HG03460 (cell line): ENCODE measurements at regions not wholly inside any gene's neighbourhood (a gene's known extent, or its start where the extent isn't known, plus 50 kb on each side); places are given as distances from the start of the nearest gene placed in this dataset.

ENCODE experiments used
- ATAC-seq: cut with Tn5 transposase; IDR thresholded peaks from one replicate; pipeline ENCODE4 v1.9.1; 2021; ENCODE audit not compliant: unreplicated experiment

DNA sequence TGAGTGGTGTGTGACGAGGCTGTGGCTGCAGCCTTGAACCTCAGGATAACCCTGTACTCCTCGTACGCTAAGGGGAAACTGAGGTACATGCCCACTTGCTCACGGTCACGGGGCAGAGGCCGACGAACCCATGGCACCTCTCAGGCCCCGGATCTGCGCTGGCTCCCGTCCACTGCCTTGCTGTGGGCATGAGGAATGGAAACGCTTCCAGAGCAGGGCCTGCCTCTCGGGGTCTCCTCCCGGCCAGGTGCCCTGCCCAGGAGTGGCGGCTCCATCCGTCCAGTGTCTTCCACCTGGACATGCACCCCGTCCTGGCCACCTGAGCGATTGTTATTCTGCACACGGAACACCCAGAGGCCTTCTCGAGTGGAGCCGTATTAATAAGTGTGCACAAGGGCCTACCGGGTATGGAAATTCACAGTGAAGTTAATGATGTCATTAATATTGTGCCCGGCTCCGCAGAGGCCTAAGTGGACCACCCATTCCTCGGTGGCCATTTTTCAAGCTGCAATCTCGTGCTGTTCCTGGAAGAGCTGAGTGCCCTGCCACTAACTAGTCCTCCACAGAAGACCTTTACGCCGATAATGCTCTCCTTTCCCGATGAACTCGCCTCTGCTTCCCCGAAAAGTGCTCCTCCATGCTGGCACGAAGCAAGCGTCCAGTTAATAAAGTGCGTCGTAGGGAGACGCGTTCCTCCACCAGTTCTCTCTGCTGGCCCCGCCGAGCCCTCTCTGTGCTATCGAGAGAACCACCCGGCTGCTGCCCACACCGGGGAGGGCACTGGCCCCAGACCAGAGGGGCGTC lies 927.9 kb downstream of the BRD1 start:
- ATAC-seq, result no peak

DNA sequence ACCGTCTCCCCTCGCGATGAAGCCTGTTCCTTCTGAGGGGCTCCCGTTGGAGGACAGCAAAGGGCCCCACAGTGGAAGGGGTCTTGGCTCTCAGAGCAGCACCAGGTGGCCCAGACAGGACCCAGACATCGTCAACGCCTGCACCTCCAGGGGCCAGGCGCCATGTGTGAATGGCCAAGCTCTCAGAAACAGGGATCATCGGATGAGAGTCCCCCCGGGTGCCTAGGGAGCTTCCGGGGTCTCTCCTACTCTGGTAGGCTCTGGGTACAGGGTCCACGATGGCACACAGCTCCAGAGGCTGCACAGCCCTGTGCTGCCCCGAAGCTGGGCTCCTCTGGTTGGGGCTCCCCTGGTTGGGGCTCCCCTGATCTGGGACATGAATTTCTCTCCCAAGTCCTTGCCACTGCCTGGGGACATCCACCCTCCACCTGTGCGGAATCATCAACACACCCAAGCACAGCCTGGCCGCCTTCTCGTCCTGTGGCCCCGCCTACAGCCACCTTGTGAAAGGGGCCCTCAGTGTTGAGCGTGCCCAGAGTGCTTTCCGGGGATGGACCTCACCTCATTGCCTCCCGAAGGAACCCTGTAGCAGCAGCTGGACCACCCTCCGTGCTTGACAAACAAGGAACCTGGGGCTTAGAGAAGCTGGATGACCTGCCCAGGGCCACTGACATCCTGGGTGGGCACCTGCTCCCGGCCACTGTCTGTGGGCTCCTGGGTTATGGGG lies 929.0 kb downstream of the BRD1 start:
- no peak for ATAC-seq

DNA sequence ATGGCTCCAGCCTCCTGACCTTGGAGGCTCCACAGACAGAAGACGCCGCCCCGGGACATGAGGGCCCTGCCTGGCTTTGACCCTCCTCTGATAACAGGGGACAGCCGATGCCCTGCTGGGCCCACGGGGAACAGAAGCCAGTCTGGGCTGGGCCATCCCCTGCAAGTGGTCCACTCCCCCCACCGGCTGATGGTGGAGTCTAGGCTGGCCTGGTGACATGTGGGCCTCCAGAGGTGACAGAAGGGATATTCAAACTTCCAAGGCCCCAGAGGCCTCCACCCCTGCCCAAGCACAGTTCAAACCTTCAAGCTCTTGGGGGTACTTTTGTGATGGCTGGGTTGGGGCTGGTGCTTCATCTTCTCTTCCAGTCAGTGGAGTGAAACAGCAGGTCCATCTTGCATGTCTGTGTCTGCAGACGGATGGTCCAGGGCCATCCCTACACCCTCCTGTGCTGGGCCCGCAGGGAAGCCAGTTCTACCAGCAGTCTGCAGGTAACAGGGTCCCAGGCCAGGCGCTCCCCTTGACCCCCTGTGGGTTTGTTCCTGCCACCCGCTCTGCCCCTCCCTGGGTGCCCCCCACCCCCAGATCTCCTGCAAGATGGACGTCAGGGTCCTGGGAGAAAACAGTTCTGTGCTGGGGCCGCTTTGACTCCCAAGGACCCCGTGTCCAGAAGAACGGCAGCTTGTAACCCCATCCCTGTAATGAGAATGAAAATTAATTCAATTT lies 929.9 kb downstream of the BRD1 start:
- ATAC-seq, result no peak

DNA sequence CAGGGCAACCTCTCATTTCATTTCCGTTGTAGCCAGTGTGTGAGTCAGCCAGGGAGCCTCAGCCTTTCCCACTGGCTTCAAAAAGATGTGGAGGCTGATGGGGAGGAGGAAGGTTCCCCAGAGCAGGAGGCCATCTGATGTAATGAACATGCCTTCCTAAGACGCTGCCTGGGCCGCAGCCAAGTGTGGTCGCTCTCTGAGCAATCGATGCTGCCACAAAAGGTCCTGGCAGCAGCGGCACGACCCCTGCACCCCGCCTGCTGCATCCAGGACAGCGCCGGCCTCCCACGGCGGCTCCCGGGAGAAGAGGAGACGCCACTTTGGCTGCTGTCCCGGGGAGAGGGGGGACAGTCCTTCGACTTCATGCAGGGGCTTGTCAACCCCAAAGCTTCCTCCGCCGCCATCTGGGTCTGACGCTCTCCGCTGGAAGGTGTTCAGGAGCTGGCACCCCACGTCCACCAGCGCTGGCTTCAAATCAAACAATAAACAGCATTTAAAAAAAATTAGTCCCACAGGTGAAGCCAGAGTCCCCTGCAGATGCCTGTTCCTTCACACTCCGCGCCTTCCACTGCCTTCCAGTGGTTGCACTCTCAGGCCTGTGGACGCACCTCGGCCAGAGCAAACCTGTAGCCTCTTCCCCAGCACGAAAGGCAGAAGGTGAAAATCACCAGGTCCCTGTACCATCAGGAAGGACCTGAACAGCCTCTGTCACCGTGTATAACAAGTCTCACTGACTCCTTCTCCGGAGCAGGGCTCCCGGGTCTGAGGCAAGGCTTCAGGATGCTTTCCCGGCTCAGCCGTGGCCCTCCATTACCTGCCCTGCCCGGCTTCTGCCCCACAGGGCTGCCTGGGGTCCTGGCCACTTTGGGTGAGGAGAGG lies 930.7 kb downstream of the BRD1 start:
- no peak for ATAC-seq

DNA sequence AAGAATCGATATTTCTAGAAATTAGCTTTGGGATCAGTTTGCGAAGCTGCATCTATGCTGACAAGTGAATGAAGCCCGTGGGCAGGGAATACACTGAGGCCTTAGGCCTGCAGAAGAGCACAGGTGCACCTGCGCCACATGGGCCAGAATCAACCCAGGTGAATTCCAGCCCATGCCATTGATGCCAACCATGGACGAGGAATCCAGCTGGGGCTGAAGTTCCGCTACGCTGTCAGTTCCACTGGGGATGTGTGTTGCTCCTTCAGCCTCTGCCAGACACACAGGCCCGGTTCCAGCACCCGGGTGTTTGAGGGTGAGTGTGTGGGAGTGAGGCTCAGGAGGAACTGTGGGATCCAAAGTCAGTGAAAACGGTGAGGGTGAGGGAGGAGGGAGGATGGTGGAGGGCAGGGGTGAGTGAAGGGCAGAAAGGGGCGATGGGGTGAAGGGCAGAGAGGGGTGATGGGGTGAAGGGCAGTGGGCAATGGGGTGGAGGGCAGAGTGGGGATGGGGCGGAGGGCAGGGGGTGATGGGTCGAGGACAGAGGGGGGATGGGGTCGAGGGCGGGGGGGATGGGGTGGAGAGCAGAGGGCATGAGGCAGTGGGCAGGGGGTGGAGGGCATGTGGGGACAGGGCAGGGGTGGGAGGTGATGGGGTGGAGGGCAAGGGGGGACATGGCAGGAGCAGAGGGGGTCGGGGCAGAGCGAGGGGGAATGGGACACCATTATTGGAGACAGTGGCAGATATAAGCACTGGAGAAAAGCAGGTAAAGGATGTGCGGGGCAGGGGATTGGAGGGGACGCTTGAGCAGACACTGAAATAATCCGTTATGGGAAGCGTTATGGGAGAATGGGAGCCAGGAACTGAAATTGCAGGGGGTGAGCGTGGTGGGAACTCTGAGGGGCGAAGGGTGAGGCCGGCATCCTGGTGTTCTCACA lies 931.6 kb downstream of the BRD1 start:
- no peak for ATAC-seq

DNA sequence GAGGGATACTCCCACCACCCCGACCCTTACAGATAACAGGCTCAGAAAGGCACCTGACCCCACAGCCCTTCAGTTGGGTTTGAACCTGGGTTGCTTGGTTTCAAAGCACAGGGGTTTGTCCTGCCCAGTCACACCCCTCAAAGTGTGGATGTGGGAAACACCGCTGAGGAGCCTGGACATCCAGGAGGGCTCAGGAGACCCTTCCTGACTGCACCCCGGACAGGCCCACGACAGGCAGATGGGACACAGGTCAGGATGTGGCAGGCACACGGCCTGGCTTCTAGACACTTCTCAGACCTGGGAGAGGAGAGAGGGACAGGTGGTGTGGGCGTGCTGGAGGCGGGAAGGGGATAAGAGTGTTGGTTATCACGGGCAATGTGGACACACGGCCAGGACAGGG lies 932.3 kb downstream of the BRD1 start:
- ATAC-seq, result no peak

DNA sequence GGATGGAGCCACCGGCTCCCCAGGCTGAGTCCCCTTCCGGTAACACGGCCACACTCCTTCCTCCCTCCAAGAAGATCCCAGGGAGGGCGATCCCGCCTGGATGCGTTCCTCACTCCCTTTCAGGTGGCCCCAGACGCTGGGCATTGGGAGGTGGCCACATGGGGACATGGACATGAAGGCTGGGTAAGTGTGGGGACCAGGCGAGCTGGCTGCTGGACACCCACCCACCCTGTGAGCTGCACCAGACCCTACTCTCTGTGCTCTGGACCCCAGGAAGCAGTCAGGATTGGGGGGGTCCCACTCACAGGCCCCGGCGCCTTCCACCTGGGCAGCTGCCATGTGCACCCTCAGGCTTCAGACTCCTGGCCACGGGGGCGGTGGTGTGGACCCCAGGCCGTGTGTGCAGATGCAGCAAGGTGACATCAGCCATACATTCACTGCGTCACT lies 932.8 kb downstream of the BRD1 start:
- no peak for ATAC-seq

DNA sequence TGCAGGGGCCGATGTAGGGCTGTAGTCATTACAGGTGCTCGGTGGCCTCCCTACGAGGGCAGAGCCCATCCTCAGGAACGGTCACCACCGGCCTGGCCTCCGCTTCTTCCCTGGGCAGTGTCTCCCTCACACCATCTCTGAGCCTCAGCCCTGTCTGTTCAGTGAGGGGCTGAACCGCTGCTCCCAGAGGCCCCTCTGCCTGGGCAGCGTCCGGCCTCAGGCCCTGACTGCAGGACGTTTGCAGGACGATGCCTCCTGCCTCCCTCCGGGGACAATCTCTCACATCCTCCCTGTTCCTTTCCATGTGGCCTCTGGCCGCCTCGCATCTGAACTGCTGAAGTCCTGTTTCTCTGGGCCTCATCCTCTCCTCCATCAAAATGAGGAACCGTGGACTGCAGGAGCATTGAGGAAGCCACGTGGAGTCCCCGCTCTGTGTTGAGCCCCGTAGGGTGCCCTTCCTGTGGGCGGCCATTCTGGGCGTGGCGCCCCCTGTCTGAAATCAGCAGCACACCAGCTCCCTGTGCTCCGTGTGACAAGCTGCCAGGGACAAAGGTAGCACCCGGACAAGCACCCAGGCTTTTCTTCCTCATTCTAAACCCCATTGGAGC lies 933.5 kb downstream of the BRD1 start:
- ATAC-seq, result no peak

DNA sequence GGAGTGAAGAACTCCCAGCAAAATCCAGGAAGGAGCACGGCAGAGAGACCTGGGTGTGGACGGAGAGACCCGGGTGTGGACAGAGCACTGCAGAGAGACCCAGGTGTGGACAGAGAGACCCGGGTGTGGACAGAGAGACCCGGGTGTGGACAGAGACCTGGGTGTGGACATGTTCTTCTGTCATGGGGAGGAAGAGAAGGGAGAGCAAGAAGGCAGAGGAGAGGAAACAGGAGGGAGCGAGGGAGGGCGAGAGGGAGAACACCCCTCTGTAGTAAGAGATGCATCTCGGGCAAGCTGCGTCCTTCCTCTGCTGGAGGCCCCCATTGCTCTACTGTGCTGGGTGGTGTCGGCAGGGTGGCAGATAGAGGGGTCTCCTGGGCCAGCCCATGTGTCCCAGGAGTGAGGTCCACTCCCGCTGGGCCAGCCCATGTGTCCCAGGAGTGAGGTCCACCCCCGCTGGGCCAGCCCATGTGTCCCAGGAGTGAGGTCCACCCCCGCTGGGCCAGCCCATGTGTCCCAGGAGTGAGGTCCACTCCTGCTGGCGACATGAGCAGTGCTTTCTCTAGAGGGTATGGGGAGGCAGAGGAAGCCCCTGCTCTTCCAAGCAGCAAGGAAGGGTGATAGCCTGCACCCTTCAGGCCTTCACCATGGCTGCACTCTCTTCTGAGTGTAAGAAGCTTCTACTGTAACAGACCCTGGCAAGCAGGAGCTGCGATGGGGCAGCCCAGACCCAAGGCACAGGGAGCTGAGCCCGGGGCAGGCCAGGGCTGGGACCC lies 934.2 kb downstream of the BRD1 start:
- ATAC-seq, result no peak

DNA sequence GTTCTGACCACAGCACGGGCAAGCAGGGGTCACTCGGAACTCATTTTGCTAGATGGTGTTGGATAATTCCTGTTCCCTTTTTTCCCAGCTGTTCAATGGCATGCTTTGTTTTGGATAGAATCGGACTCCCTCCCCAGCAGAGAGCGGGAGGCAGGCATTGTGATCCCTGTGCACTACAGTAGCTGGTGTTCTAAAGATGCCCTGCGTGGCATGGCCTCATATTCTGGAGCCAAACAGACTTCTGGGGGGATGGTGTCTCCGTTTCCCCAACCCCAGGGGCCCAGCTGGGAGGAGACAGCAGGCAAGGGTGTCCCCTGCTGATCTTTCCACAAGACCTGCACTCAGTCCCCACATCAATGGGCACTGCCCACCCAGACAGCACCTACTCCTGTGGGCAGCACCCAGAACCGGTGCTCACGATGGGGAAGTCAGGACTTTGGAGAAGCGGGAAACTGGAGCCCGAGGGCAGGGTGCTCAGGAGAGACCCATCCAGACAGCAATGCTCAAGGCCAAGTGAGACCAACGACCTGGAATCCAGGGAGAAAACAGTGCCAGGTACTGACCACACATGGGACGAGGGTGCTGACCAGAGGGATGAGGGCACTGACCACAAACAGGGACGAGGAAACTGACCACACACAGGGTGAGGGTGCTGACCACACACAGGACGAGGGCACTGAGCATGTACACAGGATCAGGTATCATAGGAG lies 934.9 kb downstream of the BRD1 start:
- no peak for ATAC-seq

DNA sequence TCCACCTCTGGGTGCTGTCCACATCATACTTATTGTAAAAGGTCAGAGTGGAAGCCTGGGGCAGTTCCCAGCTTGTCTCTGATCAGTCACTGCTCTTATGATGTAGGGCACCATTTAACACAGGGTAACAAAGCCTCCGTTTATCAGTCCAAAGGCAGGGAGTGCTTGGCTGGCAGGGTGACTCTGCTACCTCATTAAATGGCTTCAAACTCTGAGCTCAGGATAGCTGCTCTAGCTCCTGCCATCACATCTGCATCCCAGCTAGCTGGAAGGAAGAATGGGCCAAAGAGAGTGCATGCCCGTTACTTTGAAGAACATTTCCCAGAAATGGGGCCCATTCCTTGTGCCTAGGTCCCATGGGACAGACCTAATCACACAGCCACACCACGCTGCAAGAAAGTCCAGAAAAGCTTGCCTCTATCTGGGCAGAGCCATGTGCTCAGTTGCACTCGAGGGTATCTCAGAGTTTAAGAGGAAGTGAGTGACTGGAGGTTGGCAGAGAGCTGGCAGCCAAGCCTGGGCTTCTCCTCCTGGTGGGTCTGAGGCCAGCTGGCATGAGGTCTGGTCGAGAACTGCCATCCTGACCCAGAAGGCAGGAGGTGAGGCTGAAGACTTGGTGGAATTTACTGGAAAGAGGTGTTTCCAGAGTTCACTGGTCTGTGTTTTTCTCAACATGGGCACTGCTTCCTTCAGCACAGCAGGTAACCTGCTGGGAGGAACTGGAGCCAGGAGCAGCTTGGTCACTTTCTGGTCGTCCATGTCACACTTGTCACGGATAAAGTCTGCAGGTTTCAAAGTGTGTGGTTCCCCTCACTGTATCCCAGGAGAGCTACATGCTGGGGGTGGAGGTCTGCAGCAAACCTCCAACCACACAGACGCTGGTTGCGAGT lies 935.7 kb downstream of the BRD1 start:
- ATAC-seq, result no peak

DNA sequence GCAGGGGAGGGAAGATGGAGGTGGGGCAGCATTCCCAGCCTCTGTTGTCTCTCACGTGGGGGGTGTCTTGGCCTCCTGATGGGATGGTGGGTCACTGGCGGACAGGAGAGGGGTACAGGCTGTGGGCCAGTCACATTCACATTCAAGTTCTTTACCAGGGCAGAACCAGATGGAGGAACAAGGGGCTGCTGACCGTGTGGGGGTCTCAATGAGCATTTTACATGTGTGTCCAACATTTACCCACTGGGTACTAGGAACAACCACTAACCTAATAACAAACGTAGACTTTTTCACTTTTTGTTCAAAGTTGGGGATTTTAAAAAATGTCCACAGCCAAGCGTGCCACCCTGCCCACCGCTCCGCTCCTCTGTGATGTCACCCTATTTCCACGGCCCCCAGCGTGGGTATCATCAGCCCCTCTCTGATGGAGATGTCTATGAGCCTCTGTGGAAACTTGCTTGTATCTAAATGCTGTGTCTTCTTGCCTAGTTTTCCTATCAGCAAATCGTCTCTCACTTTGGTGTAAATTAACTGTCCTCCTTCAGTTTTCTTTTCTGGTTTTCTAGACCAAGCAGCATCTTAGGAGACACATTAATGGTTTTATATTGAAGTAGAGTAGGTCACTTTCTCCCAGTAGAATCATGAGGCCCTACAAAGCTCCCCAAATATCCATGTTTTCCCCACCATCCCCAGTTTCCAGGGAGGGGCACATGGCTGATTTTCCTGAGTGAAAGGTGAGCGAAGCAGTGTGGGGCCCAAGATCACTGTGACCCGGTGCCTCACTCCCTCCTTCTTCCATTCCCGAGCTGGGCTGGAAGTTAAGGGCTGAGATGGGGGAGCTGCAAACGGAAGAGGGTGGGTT lies 936.7 kb downstream of the BRD1 start:
- no peak for ATAC-seq

DNA sequence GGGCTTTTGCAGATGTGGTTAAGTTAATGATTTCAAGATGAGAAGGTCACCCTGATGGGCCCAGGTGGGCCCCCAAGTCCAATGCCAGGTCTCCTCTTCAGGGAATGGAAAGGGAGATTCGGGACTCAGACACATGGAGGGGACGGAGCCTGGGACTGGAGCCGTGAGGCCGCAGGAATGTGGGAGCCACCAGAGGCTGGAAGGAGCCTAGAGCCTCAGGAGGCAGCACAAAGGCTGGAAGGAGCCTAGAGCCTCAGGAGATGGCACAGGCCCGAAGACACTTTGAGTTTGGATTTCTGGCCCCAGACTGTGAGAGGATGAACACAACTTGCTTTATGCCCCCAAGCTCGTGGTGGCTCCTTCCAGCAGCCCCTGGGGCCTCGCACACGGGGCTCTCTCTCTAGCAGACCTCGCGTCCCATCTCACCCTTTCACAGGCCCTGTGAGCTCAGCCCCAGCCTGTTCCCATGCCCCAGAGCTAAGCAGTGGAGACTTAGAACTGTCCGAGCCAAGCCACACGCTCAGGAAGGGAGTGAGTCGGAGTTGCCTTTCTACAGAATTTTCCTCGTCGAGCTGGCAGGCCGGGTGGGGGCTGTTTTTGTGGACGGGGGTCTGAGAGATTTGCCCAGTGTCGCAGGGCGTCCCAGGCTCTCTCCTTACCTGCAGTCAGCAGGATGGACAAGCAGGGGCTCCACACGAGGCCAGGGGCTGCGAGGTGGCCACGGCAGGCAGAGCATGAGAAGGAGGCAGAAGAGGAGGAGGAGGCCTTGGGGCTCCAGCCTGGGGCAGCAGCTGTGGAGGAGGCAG lies 937.6 kb downstream of the BRD1 start:
- ATAC-seq, result no peak

DNA sequence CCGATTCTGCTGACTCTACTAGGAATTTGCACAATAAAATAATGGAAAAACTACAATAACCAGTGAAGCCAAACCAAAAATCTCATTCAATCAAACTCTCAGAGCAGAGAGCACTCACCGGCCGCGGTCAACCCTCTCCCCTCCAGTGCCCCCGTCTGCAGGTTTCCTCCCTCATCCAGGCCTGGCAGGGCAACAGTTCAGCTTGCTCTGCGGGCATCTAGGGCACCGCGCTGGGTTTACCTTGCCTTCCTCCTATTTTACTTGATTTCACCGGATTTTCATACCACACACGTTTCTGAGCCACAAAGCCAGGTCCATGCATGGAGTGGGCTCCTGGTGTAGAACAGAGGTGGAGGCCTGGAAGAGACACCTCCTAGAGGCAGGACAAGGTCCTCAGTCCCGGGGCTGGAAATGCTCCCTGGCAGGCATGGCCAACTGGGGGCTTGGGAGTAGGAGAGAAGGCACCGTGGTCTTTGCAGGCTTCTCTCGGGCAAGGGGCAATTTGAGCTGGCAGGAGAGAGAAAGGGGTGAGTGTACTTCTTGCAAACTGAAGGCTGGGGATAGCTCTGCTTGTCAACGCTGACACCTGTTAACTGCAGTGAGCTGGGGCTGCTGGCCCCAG lies 938.4 kb downstream of the BRD1 start:
- no peak for ATAC-seq
